ENCODE measurements at regions not wholly inside any gene's neighbourhood (a gene's known extent, or its start where the extent isn't known, plus 50 kb on each side); places are given as distances from the start of the nearest gene placed in this dataset.

DNA sequence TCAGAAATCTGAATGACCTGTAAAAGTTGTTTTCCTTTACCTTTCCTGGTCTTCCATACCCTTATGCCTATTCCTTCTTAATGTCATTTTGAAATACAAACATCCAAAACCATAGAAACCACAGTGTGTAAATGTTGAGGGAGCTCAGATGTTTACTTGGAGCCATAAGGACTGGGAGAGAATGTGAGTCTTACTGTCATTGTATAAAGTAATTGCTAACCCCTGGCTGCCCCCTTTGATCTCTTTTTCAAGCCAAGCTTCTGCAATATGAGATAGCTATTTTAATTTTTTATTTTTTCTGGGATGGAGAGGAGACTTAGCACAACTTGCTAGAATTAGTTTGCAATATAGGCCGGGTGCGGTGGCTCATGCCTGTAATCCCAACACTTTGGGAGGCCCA is 124.4 kb upstream of the AKIRIN2 start:
- Histone ChIP-seq H3K79me2 (ENCODE audit: control insufficient read depth, insufficient read depth, low read length) (no peaks in the 10 kb centered on the region), H3K27ac (ENCODE audit: insufficient read depth, low read length) (no peak overlapping the region), H3K4me1 (ENCODE audit: control insufficient read depth, extremely low read depth, insufficient read depth, low read length) (no peaks in the 10 kb centered on the region)

DNA sequence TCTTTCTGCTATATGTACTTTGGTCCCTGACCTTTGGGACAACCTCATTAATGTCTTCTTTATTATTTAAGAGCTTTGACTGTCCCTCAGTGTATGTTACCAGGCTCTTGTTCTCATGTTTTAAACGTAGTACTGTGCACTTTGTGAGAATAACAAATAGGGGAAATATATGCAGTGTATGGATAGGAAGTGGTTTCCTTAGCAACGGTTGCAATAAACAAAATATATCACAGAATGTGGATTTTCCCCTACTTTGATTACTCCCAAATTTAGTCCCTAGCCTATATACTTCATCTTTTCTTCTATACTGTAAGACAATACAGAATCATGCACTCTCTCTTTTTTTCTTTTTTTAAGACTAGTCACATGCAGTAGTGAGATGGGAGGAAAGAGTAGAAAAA is 123.8 kb upstream of the AKIRIN2 start:
- Histone ChIP-seq H3K4me2 (ENCODE audit: extremely low read depth, insufficient read depth, low read length) (no peak overlapping the region), H3K4me3 (replicated peaks in 1 of 4; ENCODE audit: control extremely low read depth in 1 of 4, insufficient read depth in 1 of 4, low read depth in 3 of 4, low read length in 4 of 4) (no peak overlapping the region), H4K20me1 (ENCODE audit: control insufficient read depth, extremely low read depth, insufficient read depth, low read length) (no peaks in the 10 kb centered on the region), H3K9ac (ENCODE audit: insufficient read depth, low read length) (no peak overlapping the region), H3K9me3 (ENCODE audit: control insufficient read depth, insufficient read depth, low read depth, low read length) (no peaks in the 10 kb centered on the region), H3K4me1 (ENCODE audit: control insufficient read depth, extremely low read depth, insufficient read depth, low read length) (no peaks in the 10 kb centered on the region), H3K27ac (ENCODE audit: insufficient read depth, low read length) (no peak overlapping the region), H2AFZ (ENCODE audit: low read length) (no peak overlapping the region), H3K36me3 (ENCODE audit: control insufficient read depth, insufficient read depth, low read length) (no peaks in the 10 kb centered on the region), H3K79me2 (ENCODE audit: control insufficient read depth, insufficient read depth, low read length) (no peaks in the 10 kb centered on the region), H3K27me3 (ENCODE audit: control insufficient read depth, insufficient read depth, low read length) (no peaks in the 10 kb centered on the region)
- no peak for TF ChIP-seq CTCF (conservative IDR thresholded peaks at IDR 0.05 in 1 of 2, IDR thresholded peaks at IDR 0.05 in 1 of 2; ENCODE audit: low read depth in 1 of 2, low read length in 2 of 2)
- no peak for TF ChIP-seq EZH2 (IDR thresholded peaks at IDR 0.05; ENCODE audit: low read length, missing control alignments)
- DNase-seq (ENCODE audit: low read depth in 2 of 2), result no peak

More for the DNA sequence above, 124.4 kb upstream of the AKIRIN2 start:
- no peaks in the 10 kb centered on the region for H3K27me3 ChIP-seq (ENCODE audit: control insufficient read depth, insufficient read depth, low read length)
- H3K9ac ChIP-seq (ENCODE audit: insufficient read depth, low read length), result no peak overlapping the region
- TF ChIP-seq CTCF (conservative IDR thresholded peaks at IDR 0.05 in 1 of 2, IDR thresholded peaks at IDR 0.05 in 1 of 2; ENCODE audit: low read depth in 1 of 2, low read length in 2 of 2) (no peak), EZH2 (IDR thresholded peaks at IDR 0.05; ENCODE audit: low read length, missing control alignments) (no peak)
- H2AFZ ChIP-seq (ENCODE audit: low read length), result no peak overlapping the region
- no peaks in the 10 kb centered on the region for H3K9me3 ChIP-seq (ENCODE audit: control insufficient read depth, insufficient read depth, low read depth, low read length)
- H3K4me2 ChIP-seq (ENCODE audit: extremely low read depth, insufficient read depth, low read length), result no peak overlapping the region
- no peaks in the 10 kb centered on the region for H3K36me3 ChIP-seq (ENCODE audit: control insufficient read depth, insufficient read depth, low read length)
- peak in 1 of 2 donors; percentile 44 for DNase-seq (ENCODE audit: low read depth in 2 of 2)
- H3K4me3 ChIP-seq (replicated peaks in 1 of 4; ENCODE audit: control extremely low read depth in 1 of 4, insufficient read depth in 1 of 4, low read depth in 3 of 4, low read length in 4 of 4), result no peak overlapping the region
- H4K20me1 ChIP-seq (ENCODE audit: control insufficient read depth, extremely low read depth, insufficient read depth, low read length), result no peaks in the 10 kb centered on the region

- no peak for DNase-seq (ENCODE audit: low read depth in 2 of 2)
- H3K4me2 ChIP-seq (ENCODE audit: extremely low read depth, insufficient read depth, low read length), result no peak overlapping the region
- H3K9me3 ChIP-seq (ENCODE audit: control insufficient read depth, insufficient read depth, low read depth, low read length), result no peaks in the 10 kb centered on the region
- no peaks in the 10 kb centered on the region for H3K27me3 ChIP-seq (ENCODE audit: control insufficient read depth, insufficient read depth, low read length)
- H3K4me1 ChIP-seq (ENCODE audit: control insufficient read depth, extremely low read depth, insufficient read depth, low read length), result no peaks in the 10 kb centered on the region
- no peaks in the 10 kb centered on the region for H3K79me2 ChIP-seq (ENCODE audit: control insufficient read depth, insufficient read depth, low read length)
- H4K20me1 ChIP-seq (ENCODE audit: control insufficient read depth, extremely low read depth, insufficient read depth, low read length), result no peaks in the 10 kb centered on the region
- H3K36me3 ChIP-seq (ENCODE audit: control insufficient read depth, insufficient read depth, low read length), result no peaks in the 10 kb centered on the region
- H3K4me3 ChIP-seq (replicated peaks in 1 of 4; ENCODE audit: control extremely low read depth in 1 of 4, insufficient read depth in 1 of 4, low read depth in 3 of 4, low read length in 4 of 4), result no peak overlapping the region
- H3K27ac ChIP-seq (ENCODE audit: insufficient read depth, low read length), result no peak overlapping the region
- H3K9ac ChIP-seq (ENCODE audit: insufficient read depth, low read length), result no peak overlapping the region
- H2AFZ ChIP-seq (ENCODE audit: low read length), result no peak overlapping the region
- TF ChIP-seq EZH2 (IDR thresholded peaks at IDR 0.05; ENCODE audit: low read length, missing control alignments), result no peak
- TF ChIP-seq CTCF (conservative IDR thresholded peaks at IDR 0.05 in 1 of 2, IDR thresholded peaks at IDR 0.05 in 1 of 2; ENCODE audit: low read depth in 1 of 2, low read length in 2 of 2), result no peak
Measured at GRCh38 chr6:87824958-87825491, 123.0 kb upstream of the AKIRIN2 start.
